ENCODE measurements at regions not wholly inside any gene's neighbourhood (a gene's known extent, or its start where the extent isn't known, plus 50 kb on each side); places are given as distances from the start of the nearest gene placed in this dataset.

DNA sequence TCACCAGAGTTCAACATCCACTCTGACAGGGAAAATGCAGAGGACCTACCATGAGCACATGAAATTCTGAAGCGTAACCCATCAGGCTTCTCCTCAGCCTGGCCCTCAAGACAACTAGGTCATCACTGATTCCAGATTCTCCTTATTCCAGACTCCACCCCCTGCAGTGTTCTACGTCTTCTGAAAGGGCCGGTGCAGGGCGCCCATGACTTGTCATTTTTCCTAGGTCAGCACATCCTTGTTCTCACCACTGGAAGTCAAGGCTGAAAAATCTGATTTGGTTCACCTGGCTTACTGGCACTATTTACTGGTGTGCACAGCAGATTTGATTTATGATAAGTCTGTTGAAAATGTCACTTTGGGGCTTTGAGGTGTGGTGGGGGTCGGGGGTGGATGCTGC is 140.9 kb upstream of the KLF3 start:
- Histone ChIP-seq H3K27ac (no peak overlapping the region), H3K27me3 (no peaks in the 10 kb centered on the region), H3K4me1 (no peaks in the 10 kb centered on the region), H3K4me3 (no peak overlapping the region), H3K9me3 (no peaks in the 10 kb centered on the region), H3K36me3 (no peaks in the 10 kb centered on the region)
- ATAC-seq = peak in 2 of 4 donors; percentile 11 to 34
- TF ChIP-seq CTCF (IDR thresholded peaks at IDR 0.05) (no peak), POLR2A (IDR thresholded peaks at IDR 0.05) (no peak)
- DNase-seq = no peak
- intact Hi-C loops (cut with DNase I) = no loop called here
- 55% methylated on average over 4 of the region's 5 CpGs for WGBS (ENCODE audit: insufficient coverage, low coverage, low lambda C conversion rate, missing lambda C conversion rate)

GRCh38 chr4:38523524-38524448 is 140.2 kb upstream of the KLF3 start:
- intact Hi-C loops (cut with DNase I) = no loop called here
- DNase-seq (no peak), ATAC-seq (peak; percentile 29 to 69 (median 50))
- H3K27me3 ChIP-seq = no peaks in the 10 kb centered on the region
- no peak for TF ChIP-seq POLR2A (IDR thresholded peaks at IDR 0.05)
- TF ChIP-seq CTCF (IDR thresholded peaks at IDR 0.05) = no peak
- H3K9me3 ChIP-seq = no peaks in the 10 kb centered on the region
- H3K4me1 ChIP-seq = no peaks in the 10 kb centered on the region
- no peak overlapping the region for H3K4me3 ChIP-seq
- H3K36me3 ChIP-seq = no peaks in the 10 kb centered on the region
- 63% methylated on average over 15 of the region's 16 CpGs for WGBS (ENCODE audit: insufficient coverage, low coverage, low lambda C conversion rate, missing lambda C conversion rate)
- no peak overlapping the region for H3K27ac ChIP-seq

DNA sequence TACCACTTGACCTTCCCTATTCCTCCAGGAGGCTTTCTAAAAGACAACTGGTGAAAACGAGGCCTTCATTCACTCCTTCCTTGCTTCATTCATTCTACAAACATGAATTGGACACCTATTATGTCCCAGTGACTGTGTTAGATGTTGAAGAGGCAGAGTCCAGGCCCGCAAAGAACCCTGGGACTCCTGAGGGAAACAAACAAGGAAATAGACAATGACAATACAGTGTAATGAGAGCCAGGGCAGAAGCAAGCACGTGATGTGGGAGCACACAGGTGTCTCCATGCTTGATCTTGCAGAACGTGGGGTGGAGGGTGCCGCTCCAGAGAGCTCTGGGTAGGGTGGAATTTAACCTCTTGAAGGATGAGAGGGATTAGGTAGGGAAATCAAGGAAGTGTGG is 137.6 kb upstream of the KLF3 start:
- no peak for TF ChIP-seq POLR2A (IDR thresholded peaks at IDR 0.05)
- no peak for TF ChIP-seq CTCF (IDR thresholded peaks at IDR 0.05)
- no peaks in the 10 kb centered on the region for H3K27me3 ChIP-seq
- H3K36me3 ChIP-seq = no peaks in the 10 kb centered on the region
- intact Hi-C loops (cut with DNase I) = no loop called here
- 78% methylated on average over 4 of the region's 5 CpGs for WGBS (ENCODE audit: insufficient coverage, low coverage, low lambda C conversion rate, missing lambda C conversion rate)
- DNase-seq (no peak), ATAC-seq (no peak)
- H3K4me3 ChIP-seq = no peak overlapping the region
- H3K27ac ChIP-seq = no peak overlapping the region
- H3K4me1 ChIP-seq = no peaks in the 10 kb centered on the region
- H3K9me3 ChIP-seq = no peaks in the 10 kb centered on the region

DNA sequence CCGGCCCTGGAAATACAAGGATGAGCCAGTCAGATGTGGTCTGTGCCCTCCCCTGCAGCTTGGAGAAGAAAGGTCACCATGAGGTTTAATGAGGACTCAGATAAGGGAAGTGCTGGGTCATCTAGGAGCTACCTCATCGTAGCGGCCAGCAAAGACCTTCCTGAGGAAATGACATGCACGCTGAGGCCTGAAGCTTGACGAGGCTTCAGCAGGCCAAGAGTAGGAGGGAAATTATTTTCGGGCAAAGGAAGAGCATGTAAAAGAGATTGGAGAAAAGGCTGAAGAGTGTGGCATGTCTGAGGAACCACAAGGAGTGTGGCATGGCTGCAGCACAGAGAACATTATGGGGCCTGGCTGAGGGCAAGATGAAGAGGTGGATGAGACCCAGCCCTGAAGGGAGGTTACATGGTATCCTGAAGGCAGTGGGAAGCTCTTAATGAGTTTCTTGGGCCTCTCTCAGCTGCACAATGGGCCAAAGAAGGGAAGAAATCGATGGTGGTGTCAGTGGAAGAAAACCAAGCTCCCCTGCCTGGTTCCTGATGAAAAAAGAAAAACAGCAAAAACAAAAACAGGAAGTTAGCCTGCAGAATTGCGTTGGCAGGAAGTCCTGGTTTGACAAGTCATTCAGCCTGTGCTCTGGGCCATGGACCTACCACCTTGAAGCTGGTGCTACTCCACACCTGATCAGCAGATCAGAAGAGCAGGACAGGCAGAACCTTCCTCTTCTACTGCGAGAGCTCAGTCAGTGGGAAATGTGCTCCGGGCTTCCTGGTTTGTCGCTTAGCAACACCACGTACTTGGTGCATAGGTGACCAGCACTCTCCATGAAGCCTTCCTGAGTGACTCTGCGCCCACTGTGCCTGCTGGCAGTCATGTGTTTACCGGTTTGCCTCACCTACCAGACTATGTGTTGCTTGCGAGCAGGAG is 134.5 kb upstream of the KLF3 start:
- H3K4me3 ChIP-seq = no peak overlapping the region
- H3K36me3 ChIP-seq = no peaks in the 10 kb centered on the region
- no peak for TF ChIP-seq POLR2A (IDR thresholded peaks at IDR 0.05)
- no peak for TF ChIP-seq CTCF (IDR thresholded peaks at IDR 0.05)
- H3K4me1 ChIP-seq = no peaks in the 10 kb centered on the region
- peak overlapping the region; percentile 44 to 67 (median 63) for H3K27ac ChIP-seq
- ATAC-seq (peak; percentile 65 to 86 (median 83)), DNase-seq (peak; percentile 38 to 66 (median 56))
- intact Hi-C loops (cut with DNase I) = no loop called here
- H3K27me3 ChIP-seq = no peaks in the 10 kb centered on the region
- no peaks in the 10 kb centered on the region for H3K9me3 ChIP-seq
- 56% methylated on average over 14 of the region's 15 CpGs for WGBS (ENCODE audit: insufficient coverage, low coverage, low lambda C conversion rate, missing lambda C conversion rate)

Data from right lobe of liver (tissue), 6 donors.